GM18951 (cell line): ENCODE measurements at regions not wholly inside any gene's neighbourhood (a gene's known extent, or its start where the extent isn't known, plus 50 kb on each side); places are given as distances from the start of the nearest gene placed in this dataset.
"Not testable (repeated sequence)": the region's sequence is repeated elsewhere in the genome, so short reads cannot be mapped to it uniquely, and the experiment has no call there.

Experiments
- POLR2A ChIP-seq: IDR thresholded peaks from 4 replicates; pipeline ENCODE4 v1.6.1; 2011; ENCODE audit warnings: mild to moderate bottlenecking; ENCODE audit not compliant: insufficient read length, insufficient read depth; ENCODE audit errors: extremely low read depth
- in situ Hi-C: fragments of 300-500 bp; cut with MboI; formaldehyde crosslinking; loops from one replicate; pipeline ENCODE4 v1.12.0; 2022; ENCODE audit warnings: low sequenced_read_pairs, mixed read lengths, inconsistent platforms; ENCODE audit not compliant: unreplicated experiment

- TF ChIP-seq POLR2A = no peak
- in situ Hi-C loops = no loop called here
These were observed 133.8 kb downstream of the TTC6 start for GRCh38 chr14:37729218-37729617.

GRCh38 chr14:37731094-37731493 lies 135.7 kb downstream of the TTC6 start:
- TF ChIP-seq POLR2A = no peak
- in situ Hi-C loops = no loop called here

GRCh38 chr14:37745657-37746056 lies 150.2 kb downstream of the TTC6 start:
- in situ Hi-C loops = no loop called here
- TF ChIP-seq POLR2A = no peak

- in situ Hi-C loops = no loop called here
- no peak for TF ChIP-seq POLR2A
These were observed 150.9 kb downstream of the TTC6 start for GRCh38 chr14:37746140-37746832.

GRCh38 chr14:37753459-37753858 lies 158.0 kb downstream of the TTC6 start:
- in situ Hi-C loops = no loop called here
- TF ChIP-seq POLR2A = no peak

GRCh38 chr14:37760275-37760674 lies 164.8 kb downstream of the TTC6 start:
- in situ Hi-C loops = not testable (repeated sequence)

- in situ Hi-C loops = no loop called here
- TF ChIP-seq POLR2A = no peak
These were observed 167.8 kb downstream of the TTC6 start for GRCh38 chr14:37763266-37763665.

- in situ Hi-C loops = not testable (repeated sequence)
These were observed 176.9 kb downstream of the TTC6 start for GRCh38 chr14:37772283-37772682.

- in situ Hi-C loops = no loop called here
- TF ChIP-seq POLR2A = no peak
These were observed 181.5 kb downstream of the TTC6 start for GRCh38 chr14:37776791-37777499.

- in situ Hi-C loops = no loop called here
- no peak for TF ChIP-seq POLR2A
These were observed 182.9 kb downstream of the TTC6 start for GRCh38 chr14:37778135-37778943.

- TF ChIP-seq POLR2A = no peak
- in situ Hi-C loops = no loop called here
These were observed 184.1 kb downstream of the TTC6 start for GRCh38 chr14:37779480-37779879.

GRCh38 chr14:37780731-37781130 lies 185.3 kb downstream of the TTC6 start:
- in situ Hi-C loops = not testable (repeated sequence)

- in situ Hi-C loops = not testable (repeated sequence)
These were observed 188.9 kb downstream of the TTC6 start for GRCh38 chr14:37784203-37784826.

GRCh38 chr14:37784827-37785223 lies 189.4 kb downstream of the TTC6 start:
- in situ Hi-C loops = not testable (repeated sequence)

GRCh38 chr14:37785298-37785697 lies 189.9 kb downstream of the TTC6 start:
- in situ Hi-C loops = not testable (repeated sequence)

GRCh38 chr14:37786114-37786625 lies 190.7 kb downstream of the TTC6 start:
- in situ Hi-C loops = not testable (repeated sequence)
